SK-N-SH (cell line): ENCODE measurements at regions not wholly inside any gene's neighbourhood (a gene's known extent, or its start where the extent isn't known, plus 50 kb on each side); places are given as distances from the start of the nearest gene placed in this dataset.

Source experiments
- CTCF ChIA-PET: fragments of 300-600, 350-600 bp; formaldehyde crosslinking; extraction: SDS; loops from one replicate; lab custom pipeline; 2021; lab: Yijun Ruan, JAX
- POLR2A ChIA-PET: fragments of 350-600 bp; sonication (Branson Sonifier 250); formaldehyde crosslinking; extraction: SDS; loops from one replicate; lab custom pipeline; 2020; ENCODE audit warnings: antibody characterized with exemption, inconsistent platforms; lab: Yijun Ruan, JAX
- DNase-seq: peaks from one replicate; pipeline ENCODE4 v3.0.0; 2012
- H2AFZ ChIP-seq: fragments of 200-600 bp; sonication (generic); 2 replicates; pipeline ENCODE4 v1.8.1; 2016; ENCODE audit warnings: antibody characterized with exemption, mild to moderate bottlenecking, low read depth
- H3F3A ChIP-seq: fragments of 200-600 bp; sonication (generic); replicated peaks from 2 replicates; pipeline ENCODE3; 2016; ENCODE audit warnings: antibody characterized with exemption, mild to moderate bottlenecking; ENCODE audit not compliant: insufficient read depth
- H3K27ac ChIP-seq, 2 experiments: fragments of 200-500 bp in 1 of 2; fragments of 200-600 bp in 1 of 2; sonication (Bioruptor generic) in 1 of 2; sonication (generic), shearing (Covaris generic) in 1 of 2; 2 replicates each; pipeline versions ENCODE4 v1.5.1 to v1.6.1; 2014 to 2016; ENCODE audit warnings: low read depth in 2 of 2, inconsistent platforms in 1 of 2, low read length in 1 of 2, mild to moderate bottlenecking in 1 of 2, mixed read lengths in 1 of 2
- H3K27me3 ChIP-seq: fragments of 200-600 bp; sonication (generic), shearing (Covaris generic); 2 replicates; pipeline ENCODE4 v1.6.1; 2016; ENCODE audit warnings: mixed run types; ENCODE audit not compliant: insufficient read depth
- H3K36me3 ChIP-seq, 2 experiments: fragments of 200-500 bp in 1 of 2; fragments of 200-600 bp in 1 of 2; sonication (Bioruptor generic) in 1 of 2; sonication (generic) in 1 of 2; replicated peaks in 1 of 2; 2 replicates each; pipeline versions ENCODE3 to v1.5.1; 2014 to 2016; ENCODE audit warnings: low read length in 1 of 2, mild to moderate bottlenecking in 1 of 2; ENCODE audit not compliant: insufficient read depth in 2 of 2, control insufficient read depth in 1 of 2
- H3K4me1 ChIP-seq, 2 experiments: fragments of 200-500 bp in 1 of 2; fragments of 200-600 bp in 1 of 2; sonication (Bioruptor generic) in 1 of 2; sonication (generic), shearing (Covaris generic) in 1 of 2; 2 replicates each; pipeline versions ENCODE4 v1.5.1 to v1.6.1; 2014 to 2016; ENCODE audit warnings: low read depth in 1 of 2, low read length in 1 of 2, mixed run types in 1 of 2; ENCODE audit not compliant: insufficient read depth in 2 of 2, control insufficient read depth in 1 of 2
- H3K4me2 ChIP-seq: fragments of 200-600 bp; sonication (generic), shearing (Covaris generic); 2 replicates; pipeline ENCODE4 v1.6.1; 2017; ENCODE audit warnings: mixed run types
- H3K4me3 ChIP-seq, 2 experiments: fragments of 200-500 bp in 1 of 2; fragments of 200-600 bp in 1 of 2; sonication (Bioruptor generic) in 1 of 2; sonication (generic), shearing (Covaris generic) in 1 of 2; 2 replicates each; pipeline versions ENCODE4 v1.5.1 to v1.8.1; 2014 to 2016; ENCODE audit warnings: low read depth in 2 of 2, inconsistent platforms in 1 of 2, low read length in 1 of 2, mild to moderate bottlenecking in 1 of 2, mixed read lengths in 1 of 2, moderate library complexity in 1 of 2
- H3K79me2 ChIP-seq: fragments of 200-600 bp; sonication (generic); 2 replicates; pipeline ENCODE4 v1.8.1; 2017; ENCODE audit warnings: mild to moderate bottlenecking; ENCODE audit not compliant: insufficient read depth
- H3K9ac ChIP-seq: fragments of 200-600 bp; sonication (generic); 2 replicates; pipeline ENCODE4 v1.6.1; 2017; ENCODE audit warnings: mixed run types
- H3K9me2 ChIP-seq: fragments of 200-600 bp; sonication (generic); 2 replicates; pipeline ENCODE4 v1.6.1; 2017; ENCODE audit warnings: mixed run types
- H3K9me3 ChIP-seq: fragments of 200-600 bp; sonication (generic); 2 replicates; pipeline ENCODE4 v1.6.1; 2017; ENCODE audit warnings: mixed run types, mild to moderate bottlenecking, moderate library complexity
- H4K20me1 ChIP-seq: fragments of 200-600 bp; sonication (generic); 2 replicates; pipeline ENCODE4 v1.6.1; 2017; ENCODE audit warnings: mild to moderate bottlenecking, mixed run types; ENCODE audit not compliant: insufficient read depth
- ELF1 ChIP-seq: IDR thresholded peaks from 2 replicates; pipeline ENCODE4 v1.4.0; 2012
- FOSL2 ChIP-seq: IDR thresholded peaks from 2 replicates; pipeline ENCODE4 v1.4.0; 2012; ENCODE audit warnings: low read depth, mild to moderate bottlenecking, moderate library complexity, borderline replicate concordance
- FOXJ3 ChIP-seq: sonication (generic); formaldehyde crosslinking; IDR thresholded peaks from 2 replicates; pipeline ENCODE4 v1.5.1; 2020; ENCODE audit warnings: mild to moderate bottlenecking, missing genetic modification reagents
- GATA2 ChIP-seq: sonication (generic); formaldehyde crosslinking; IDR thresholded peaks from 2 replicates; pipeline ENCODE4 v1.5.0; 2020; ENCODE audit warnings: mild to moderate bottlenecking, missing genetic modification reagents
- JUND ChIP-seq: IDR thresholded peaks from 2 replicates; pipeline ENCODE4 v1.4.0; 2012
- MEF2A ChIP-seq: IDR thresholded peaks from 2 replicates; pipeline ENCODE4 v1.4.0; 2012; ENCODE audit warnings: low read depth, borderline replicate concordance
- NRF1 ChIP-seq: IDR thresholded peaks from 2 replicates; pipeline ENCODE4 v1.6.1; 2012; ENCODE audit warnings: low read depth, mild to moderate bottlenecking, low read length
- TCF12 ChIP-seq: IDR thresholded peaks from 2 replicates; pipeline ENCODE4 v1.4.0; 2012
- TEAD4 ChIP-seq: IDR thresholded peaks from 2 replicates; pipeline ENCODE4 v1.4.0; 2012; ENCODE audit warnings: mild to moderate bottlenecking, borderline replicate concordance; ENCODE audit not compliant: insufficient read depth
- YY1 ChIP-seq: IDR thresholded peaks from 2 replicates; pipeline ENCODE4 v1.4.0; 2012; ENCODE audit warnings: low read depth, mild to moderate bottlenecking
- WGBS: methylation state at CpG from one replicate; pipeline ENCODE4 v1.1.6; 2017; ENCODE audit warnings: low lambda C conversion rate; 5-methylcytosine and 5-hydroxymethylcytosine counted together
- TF ChIP-seq, protein P1 (sequence below): IDR thresholded peaks from 2 replicates; pipeline ENCODE4 v1.4.0; 2012; ENCODE audit warnings: low read depth, borderline replicate concordance
- TF ChIP-seq, protein P2 (sequence below): IDR thresholded peaks from 2 replicates; pipeline ENCODE4; 2012

DNA sequence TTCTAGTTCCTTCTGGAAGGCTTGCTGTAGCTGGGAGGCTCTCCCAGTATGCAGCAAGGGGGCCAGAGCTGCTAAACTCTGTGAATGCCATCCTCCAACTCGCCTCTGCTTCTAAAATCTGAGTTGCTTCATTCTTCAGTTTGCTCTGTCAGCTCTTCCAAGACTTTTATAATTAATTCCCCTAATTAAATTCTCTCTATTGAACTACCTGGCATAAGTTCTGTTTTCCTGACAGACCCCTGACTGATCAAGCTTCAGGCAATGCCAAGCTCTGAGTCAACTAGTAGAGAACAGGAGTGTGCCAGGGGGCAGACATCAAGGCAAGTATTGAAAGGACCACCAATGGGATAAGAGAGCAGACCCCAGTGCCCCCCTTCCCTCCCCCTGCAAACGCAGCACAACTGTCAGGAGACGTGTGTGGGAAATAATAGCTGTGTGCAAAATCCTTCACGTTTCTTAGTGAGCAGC is 109.3 kb upstream of the TAB2 start (continued):
- TF ChIP-seq, protein P1, sequence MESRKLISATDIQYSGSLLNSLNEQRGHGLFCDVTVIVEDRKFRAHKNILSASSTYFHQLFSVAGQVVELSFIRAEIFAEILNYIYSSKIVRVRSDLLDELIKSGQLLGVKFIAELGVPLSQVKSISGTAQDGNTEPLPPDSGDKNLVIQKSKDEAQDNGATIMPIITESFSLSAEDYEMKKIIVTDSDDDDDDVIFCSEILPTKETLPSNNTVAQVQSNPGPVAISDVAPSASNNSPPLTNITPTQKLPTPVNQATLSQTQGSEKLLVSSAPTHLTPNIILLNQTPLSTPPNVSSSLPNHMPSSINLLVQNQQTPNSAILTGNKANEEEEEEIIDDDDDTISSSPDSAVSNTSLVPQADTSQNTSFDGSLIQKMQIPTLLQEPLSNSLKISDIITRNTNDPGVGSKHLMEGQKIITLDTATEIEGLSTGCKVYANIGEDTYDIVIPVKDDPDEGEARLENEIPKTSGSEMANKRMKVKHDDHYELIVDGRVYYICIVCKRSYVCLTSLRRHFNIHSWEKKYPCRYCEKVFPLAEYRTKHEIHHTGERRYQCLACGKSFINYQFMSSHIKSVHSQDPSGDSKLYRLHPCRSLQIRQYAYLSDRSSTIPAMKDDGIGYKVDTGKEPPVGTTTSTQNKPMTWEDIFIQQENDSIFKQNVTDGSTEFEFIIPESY, result no peak
- no peak for TF ChIP-seq TEAD4
- TF ChIP-seq FOXJ3 (CRISPR knock-in tag), result no peak
- no peak for TF ChIP-seq ELF1
- TF ChIP-seq MEF2A, result no peak

DNA sequence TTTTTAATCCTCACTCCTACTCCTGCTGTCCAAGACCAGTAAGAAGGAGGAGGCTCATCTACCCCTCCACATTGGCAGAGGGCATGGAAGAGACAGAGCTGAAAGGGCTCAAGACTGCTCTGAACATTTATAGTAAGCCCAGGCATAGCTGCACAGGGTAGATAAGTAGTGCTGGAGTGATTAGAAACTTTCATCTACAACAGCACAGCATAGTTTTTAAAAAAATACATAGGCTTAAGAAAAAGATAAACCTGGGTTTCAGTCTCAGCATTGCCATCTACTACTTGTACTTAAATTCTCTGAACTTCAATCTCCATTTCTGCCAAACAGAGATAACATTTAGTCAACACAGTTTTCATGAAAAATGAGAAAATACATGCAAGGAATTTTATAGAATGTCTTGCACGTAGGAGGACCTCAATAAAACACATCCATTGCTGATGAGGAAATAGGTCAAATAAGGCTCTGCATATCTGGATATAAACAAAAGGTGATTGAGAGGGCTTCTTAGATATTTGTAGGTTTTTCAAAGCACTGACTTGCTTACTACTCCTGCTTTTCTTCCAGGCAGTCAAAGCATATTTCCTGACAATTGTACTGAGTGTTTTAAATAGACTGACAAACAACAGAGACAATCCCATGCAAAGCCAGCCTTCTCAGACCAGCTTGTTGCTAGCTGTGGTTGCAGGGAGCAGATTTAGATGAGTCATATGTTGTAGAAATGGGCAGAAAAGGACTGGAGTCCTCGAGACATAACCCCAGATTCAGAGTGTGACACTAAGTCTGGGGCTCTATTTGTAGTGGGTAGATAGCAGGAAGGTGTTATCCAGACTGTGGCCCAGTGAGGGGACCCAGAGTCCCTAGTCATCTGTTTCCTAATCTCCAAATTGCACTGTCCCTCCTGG is 107.4 kb upstream of the TAB2 start:
- H3K4me2 ChIP-seq, result no peak overlapping the region
- H4K20me1 ChIP-seq, result no peaks in the 10 kb centered on the region
- H3K27ac ChIP-seq, result peak overlapping the region in 1 of 2 experiments; percentile 71; a peak in 3 of 4 replicates
- no peaks in the 10 kb centered on the region for H3K9me3 ChIP-seq
- no peaks in the 10 kb centered on the region for H3F3A ChIP-seq
- WGBS, result 62% methylated on average over 2 of the region's 2 CpGs
- TF ChIP-seq FOSL2 (peak; percentile 58; the same call in 1 of the 2 replicates), TCF12 (peak; percentile 73), JUND (peak; percentile 6; the same call in 1 of the 2 replicates), GATA2 (CRISPR knock-in tag) (no peak)
- TF ChIP-seq, protein P2, sequence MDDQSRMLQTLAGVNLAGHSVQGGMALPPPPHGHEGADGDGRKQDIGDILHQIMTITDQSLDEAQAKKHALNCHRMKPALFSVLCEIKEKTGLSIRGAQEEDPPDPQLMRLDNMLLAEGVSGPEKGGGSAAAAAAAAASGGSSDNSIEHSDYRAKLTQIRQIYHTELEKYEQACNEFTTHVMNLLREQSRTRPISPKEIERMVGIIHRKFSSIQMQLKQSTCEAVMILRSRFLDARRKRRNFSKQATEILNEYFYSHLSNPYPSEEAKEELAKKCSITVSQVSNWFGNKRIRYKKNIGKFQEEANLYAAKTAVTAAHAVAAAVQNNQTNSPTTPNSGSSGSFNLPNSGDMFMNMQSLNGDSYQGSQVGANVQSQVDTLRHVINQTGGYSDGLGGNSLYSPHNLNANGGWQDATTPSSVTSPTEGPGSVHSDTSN, result peak; percentile 66
- TF ChIP-seq, all 33 proteins: peak for 4
- CTCF ChIA-PET, result no interaction called here
- POLR2A ChIA-PET, result no interaction called here
- peaks cover 0 to 6% of the 10 kb centered on the region in 2 experiments; a peak in 1 of 4 replicates for H3K4me1 ChIP-seq
- H3K9me2 ChIP-seq, result no peaks in the 10 kb centered on the region
- DNase-seq, result no peak
- no peak overlapping the region for H3K4me3 ChIP-seq
- H3K9ac ChIP-seq, result no peak overlapping the region
- H2AFZ ChIP-seq, result 0 out of 2 replicates have a peak overlapping the region, but pooled peaks have one; percentile 11
- no peaks in the 10 kb centered on the region for H3K79me2 ChIP-seq
- H3K27me3 ChIP-seq, result no peaks in the 10 kb centered on the region
- H3K36me3 ChIP-seq, result no peaks in the 10 kb centered on the region

DNA sequence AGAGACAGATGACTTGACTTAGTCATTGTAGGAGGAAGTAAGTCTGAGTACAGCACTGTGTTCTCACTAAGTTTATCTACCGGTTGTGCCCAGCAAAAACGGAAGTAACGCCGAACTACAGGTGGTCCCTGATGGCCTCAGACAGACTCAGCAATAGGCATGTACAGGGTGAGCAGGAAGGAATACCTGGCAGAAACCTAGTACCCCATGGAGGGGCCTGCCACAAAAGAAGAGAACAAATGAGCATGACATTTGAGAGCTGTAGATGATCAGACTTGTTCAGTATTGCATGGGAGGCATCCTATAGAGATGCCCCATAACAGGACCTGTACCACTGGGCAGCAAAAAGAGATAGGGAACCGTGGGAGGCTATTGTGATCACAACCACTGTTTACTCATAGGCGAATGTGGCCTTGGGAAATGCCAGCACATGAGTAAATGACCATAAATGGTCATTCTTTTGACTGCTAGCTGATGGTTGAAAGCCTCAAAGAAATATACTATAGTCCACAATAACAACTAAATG is 106.4 kb upstream of the TAB2 start:
- POLR2A ChIA-PET, result no interaction called here
- no peak overlapping the region for H3K4me2 ChIP-seq
- peaks cover 0 to 6% of the 10 kb centered on the region in 2 experiments; a peak in 1 of 4 replicates for H3K4me1 ChIP-seq
- no peaks in the 10 kb centered on the region for H3K79me2 ChIP-seq
- no peaks in the 10 kb centered on the region for H3K36me3 ChIP-seq
- no peak overlapping the region for H3K4me3 ChIP-seq
- no peaks in the 10 kb centered on the region for H3K27me3 ChIP-seq
- no peaks in the 10 kb centered on the region for H4K20me1 ChIP-seq
- CTCF ChIA-PET, result no interaction called here
- no peaks in the 10 kb centered on the region for H3K9me3 ChIP-seq
- H3K27ac ChIP-seq, result peak overlapping the region in 1 of 2 experiments; percentile 71; a peak in 2 of 4 replicates
- no peak for TF ChIP-seq NRF1
- TF ChIP-seq YY1, result no peak
- TF ChIP-seq, all 33 proteins: peak for 0
- Histone ChIP-seq H3K9ac (no peak overlapping the region), H3K9me2 (no peaks in the 10 kb centered on the region), H2AFZ (no peak overlapping the region), H3F3A (no peaks in the 10 kb centered on the region)
- no peak for DNase-seq
- 76% methylated on average over 6 of the region's 6 CpGs for WGBS
